ENCODE measurements at regions not wholly inside any gene's neighbourhood (a gene's known extent, or its start where the extent isn't known, plus 50 kb on each side); places are given as distances from the start of the nearest gene placed in this dataset.

DNA sequence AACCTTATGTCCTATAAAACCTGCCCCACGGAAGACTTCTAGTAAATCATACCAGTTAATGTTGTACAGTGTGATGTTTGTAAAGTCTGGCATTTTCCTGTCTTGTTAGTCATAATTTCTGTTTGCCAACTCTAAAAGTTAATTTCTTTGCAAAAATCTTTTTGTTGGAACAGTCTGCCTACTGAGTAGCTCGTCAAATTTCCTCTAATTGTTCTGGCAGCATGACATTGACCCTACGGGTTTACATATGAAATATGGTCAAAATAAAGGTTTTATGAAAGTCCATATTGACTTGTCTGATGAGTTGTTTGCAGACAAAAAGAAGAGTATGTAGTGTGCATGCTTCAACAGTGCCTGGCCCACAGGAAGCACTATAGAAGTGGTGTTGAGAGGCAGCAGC, 79.8 kb upstream of the SOX2 start:
- H3K4me3 Mint-ChIP-seq = no peak overlapping the region
- DNase-seq = no peak
- no peak overlapping the region for H3K27ac Mint-ChIP-seq
- ChIA-PET POLR2A (no interaction called here), CTCF (interaction anchor here (0.7 kb wide), 1 partner anchor 257 kb away, joined by 3 read pairs; no protein-coding TSS in a partner anchor)
- no peaks in the 10 kb centered on the region for H3K9me3 Mint-ChIP-seq
- peaks cover 5% of the 10 kb centered on the region for H3K27me3 Mint-ChIP-seq
- no peak for ATAC-seq
- no peaks in the 10 kb centered on the region for H3K4me1 Mint-ChIP-seq (ENCODE audit: low read depth)
- intact Hi-C loops (cut with micrococcal nuclease) = no loop called here
- TF ChIP-seq, protein P1, sequence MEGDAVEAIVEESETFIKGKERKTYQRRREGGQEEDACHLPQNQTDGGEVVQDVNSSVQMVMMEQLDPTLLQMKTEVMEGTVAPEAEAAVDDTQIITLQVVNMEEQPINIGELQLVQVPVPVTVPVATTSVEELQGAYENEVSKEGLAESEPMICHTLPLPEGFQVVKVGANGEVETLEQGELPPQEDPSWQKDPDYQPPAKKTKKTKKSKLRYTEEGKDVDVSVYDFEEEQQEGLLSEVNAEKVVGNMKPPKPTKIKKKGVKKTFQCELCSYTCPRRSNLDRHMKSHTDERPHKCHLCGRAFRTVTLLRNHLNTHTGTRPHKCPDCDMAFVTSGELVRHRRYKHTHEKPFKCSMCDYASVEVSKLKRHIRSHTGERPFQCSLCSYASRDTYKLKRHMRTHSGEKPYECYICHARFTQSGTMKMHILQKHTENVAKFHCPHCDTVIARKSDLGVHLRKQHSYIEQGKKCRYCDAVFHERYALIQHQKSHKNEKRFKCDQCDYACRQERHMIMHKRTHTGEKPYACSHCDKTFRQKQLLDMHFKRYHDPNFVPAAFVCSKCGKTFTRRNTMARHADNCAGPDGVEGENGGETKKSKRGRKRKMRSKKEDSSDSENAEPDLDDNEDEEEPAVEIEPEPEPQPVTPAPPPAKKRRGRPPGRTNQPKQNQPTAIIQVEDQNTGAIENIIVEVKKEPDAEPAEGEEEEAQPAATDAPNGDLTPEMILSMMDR (IDR thresholded peaks at IDR 0.05) = no peak
- H3K36me3 Mint-ChIP-seq (ENCODE audit: low read depth) = no peaks in the 10 kb centered on the region

DNA sequence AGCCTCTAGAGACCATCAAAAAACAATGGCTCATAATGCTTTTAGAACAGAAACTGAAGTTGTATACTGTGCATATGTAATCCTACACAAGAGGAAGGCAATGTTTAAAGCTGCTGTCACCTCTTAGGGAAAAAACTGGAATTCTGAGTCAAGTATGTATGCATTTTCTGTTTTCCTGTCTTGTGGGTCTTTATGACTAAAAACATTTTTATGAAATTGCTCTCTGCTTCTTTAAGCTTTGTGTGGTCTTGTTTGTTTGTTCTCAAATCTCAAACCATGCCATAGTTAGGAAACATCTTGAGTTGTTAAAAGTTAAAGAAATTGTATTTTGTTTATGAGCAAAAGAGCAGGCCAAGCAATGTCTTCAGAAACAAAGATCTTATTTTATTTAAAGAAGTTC, 80.9 kb upstream of the SOX2 start:
- POLR2A ChIA-PET = no interaction called here
- Mint-ChIP-seq H3K27me3 (peaks cover 6% of the 10 kb centered on the region), H3K36me3 (ENCODE audit: low read depth) (no peaks in the 10 kb centered on the region), H3K4me1 (ENCODE audit: low read depth) (no peaks in the 10 kb centered on the region), H3K4me3 (no peak overlapping the region), H3K27ac (no peak overlapping the region), H3K9me3 (no peaks in the 10 kb centered on the region)
- intact Hi-C loops (cut with micrococcal nuclease) = no loop called here
- CTCF ChIA-PET = no interaction called here
- TF ChIP-seq, protein P1 (IDR thresholded peaks at IDR 0.05) = no peak
- ATAC-seq (no peak), DNase-seq (no peak)

DNA sequence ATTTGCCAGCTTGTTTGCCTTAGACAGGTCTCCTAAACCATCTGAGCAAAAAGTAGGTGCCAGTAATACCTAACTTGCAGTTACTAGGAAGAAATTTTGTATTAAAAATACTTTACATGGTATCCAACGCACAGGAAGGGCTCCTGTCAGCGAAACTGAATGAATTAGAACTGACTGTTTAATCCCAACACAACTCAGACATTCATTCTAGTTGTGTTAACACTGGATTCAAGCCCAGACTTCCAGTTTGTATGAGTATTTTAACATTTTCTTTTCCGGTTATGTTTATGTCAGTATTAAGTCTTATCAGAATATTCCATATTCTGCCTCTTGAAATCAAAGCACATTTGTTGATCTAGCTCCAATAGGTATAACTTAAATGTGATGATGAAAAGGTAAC, 82.0 kb upstream of the SOX2 start:
- DNase-seq = no peak
- Mint-ChIP-seq H3K27me3 (peaks cover 6% of the 10 kb centered on the region), H3K9me3 (no peaks in the 10 kb centered on the region), H3K27ac (no peak overlapping the region), H3K4me1 (ENCODE audit: low read depth) (no peaks in the 10 kb centered on the region), H3K36me3 (ENCODE audit: low read depth) (no peaks in the 10 kb centered on the region), H3K4me3 (no peak overlapping the region)
- ChIA-PET POLR2A (no interaction called here), CTCF (interaction anchor here (0.6 kb wide), 1 partner anchor 142 kb away, joined by 3 read pairs; no protein-coding TSS in a partner anchor)
- intact Hi-C loops (cut with micrococcal nuclease) = no loop called here
- TF ChIP-seq, protein P1 (IDR thresholded peaks at IDR 0.05) = no peak
- no peak for ATAC-seq

DNA sequence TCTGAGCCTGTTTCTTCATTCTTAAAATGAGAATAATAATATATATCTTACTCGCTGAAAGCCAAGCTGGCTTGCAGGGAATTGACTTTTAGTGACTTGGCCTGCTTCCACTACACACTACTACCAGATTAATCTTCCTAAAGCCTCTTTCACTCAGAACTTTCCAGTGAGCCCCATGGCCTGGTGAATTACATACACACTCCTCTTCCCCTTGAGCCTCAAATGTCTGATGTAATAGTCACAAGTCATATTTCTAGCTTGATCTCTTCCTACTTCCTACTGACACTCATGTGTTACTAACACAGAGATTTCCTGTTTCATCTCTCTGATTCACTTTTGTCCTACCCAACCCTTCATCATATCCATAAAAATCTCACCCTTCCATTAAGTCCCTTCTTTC, 82.7 kb upstream of the SOX2 start:
- POLR2A ChIA-PET = no interaction called here
- H3K27me3 Mint-ChIP-seq = peaks cover 6% of the 10 kb centered on the region
- H3K4me3 Mint-ChIP-seq = no peak overlapping the region
- intact Hi-C loops (cut with micrococcal nuclease) = no loop called here
- no peak for ATAC-seq
- H3K9me3 Mint-ChIP-seq = no peaks in the 10 kb centered on the region
- no peaks in the 10 kb centered on the region for H3K36me3 Mint-ChIP-seq (ENCODE audit: low read depth)
- CTCF ChIA-PET = no interaction called here
- TF ChIP-seq, protein P1 (IDR thresholded peaks at IDR 0.05) = no peak
- no peak overlapping the region for H3K27ac Mint-ChIP-seq
- DNase-seq = no peak
- no peaks in the 10 kb centered on the region for H3K4me1 Mint-ChIP-seq (ENCODE audit: low read depth)

DNA sequence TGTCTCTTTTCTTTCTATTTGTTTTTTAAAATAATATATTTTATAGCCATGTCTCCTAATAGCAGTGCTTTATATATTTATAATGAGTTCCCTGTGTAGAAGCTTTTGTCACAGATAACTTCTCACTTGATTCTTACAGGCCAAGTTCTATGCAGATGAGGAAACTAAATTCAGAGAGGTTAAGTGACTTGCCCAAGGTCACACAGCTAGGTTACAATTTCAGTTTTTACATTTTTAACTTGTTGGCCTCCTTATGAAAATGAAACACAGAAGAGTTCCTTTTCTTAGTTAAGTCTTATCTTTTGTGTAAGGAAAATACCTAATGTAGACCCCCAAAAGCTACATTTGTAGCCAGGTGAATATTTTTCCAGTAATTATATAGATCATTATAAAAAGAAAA, 83.3 kb upstream of the SOX2 start:
- H3K4me3 Mint-ChIP-seq = no peak overlapping the region
- H3K36me3 Mint-ChIP-seq (ENCODE audit: low read depth) = no peaks in the 10 kb centered on the region
- no peak overlapping the region for H3K27ac Mint-ChIP-seq
- no peak for DNase-seq
- POLR2A ChIA-PET = interaction anchor here (0.6 kb wide), 1 partner anchor 150 kb away, joined by 3 read pairs; no protein-coding TSS in a partner anchor
- CTCF ChIA-PET = no interaction called here
- no peaks in the 10 kb centered on the region for H3K4me1 Mint-ChIP-seq (ENCODE audit: low read depth)
- H3K27me3 Mint-ChIP-seq = peaks cover 6% of the 10 kb centered on the region
- intact Hi-C loops (cut with micrococcal nuclease) = no loop called here
- ATAC-seq = no peak
- H3K9me3 Mint-ChIP-seq = no peaks in the 10 kb centered on the region
- TF ChIP-seq, protein P1 (IDR thresholded peaks at IDR 0.05) = no peak

Data from activated CD8-positive, alpha-beta T cell treated with anti-CD3 and anti-CD28 coated beads for 36 hours (primary cell).